ENCODE measurements at regions not wholly inside any gene's neighbourhood (a gene's known extent, or its start where the extent isn't known, plus 50 kb on each side); places are given as distances from the start of the nearest gene placed in this dataset.

GRCh38 chr6:82437701-82438100, 74.1 kb downstream of the TPBG start:
- Histone ChIP-seq H2BK5ac (ENCODE audit: low read depth, low read length, poor library complexity, severe bottlenecking) (no peak overlapping the region), H3K23ac (ENCODE audit: low read length in 2 of 2) (no peak overlapping the region), H2BK12ac (ENCODE audit: low read length in 2 of 2) (no peak overlapping the region), H3K9ac (ENCODE audit: low read length) (no peak overlapping the region), H4K91ac (ENCODE audit: low read length) (no peak overlapping the region), H2AFZ (ENCODE audit: low read depth, low read length) (no peak overlapping the region), H3K4me3 (ENCODE audit: insufficient read depth in 1 of 2, low read depth in 1 of 2, low read length in 2 of 2) (no peak overlapping the region), H2BK120ac (ENCODE audit: low read depth, low read length) (no peak overlapping the region), H3K18ac (ENCODE audit: low read depth in 1 of 2, low read length in 2 of 2) (no peak overlapping the region), H3K4me1 (ENCODE audit: control insufficient read depth, insufficient read depth, low read depth, low read length) (no peaks in the 10 kb centered on the region), H3K4me2 (ENCODE audit: low read length, poor library complexity, severe bottlenecking) (no peak overlapping the region), H3K4ac (ENCODE audit: low read depth in 1 of 2, low read length in 2 of 2) (no peak overlapping the region), H4K8ac (ENCODE audit: low read length) (no peak overlapping the region), H3K36me3 (ENCODE audit: control insufficient read depth in 1 of 2, insufficient read depth in 2 of 2, low read depth in 1 of 2, low read length in 2 of 2) (no peaks in the 10 kb centered on the region), H3K9me3 (ENCODE audit: control insufficient read depth, low read length) (no peaks in the 10 kb centered on the region), H3K79me1 (replicated peaks; ENCODE audit: low read length, poor library complexity, severe bottlenecking) (no peaks in the 10 kb centered on the region), H2AK5ac (ENCODE audit: low read length, severe bottlenecking) (no peak overlapping the region), H3K14ac (ENCODE audit: low read length in 2 of 2) (no peak overlapping the region), H3K27ac (ENCODE audit: low read length, poor library complexity, severe bottlenecking) (no peak overlapping the region), H3K27me3 (ENCODE audit: control insufficient read depth in 1 of 2, insufficient read depth in 1 of 2, low read length in 2 of 2) (no peaks in the 10 kb centered on the region), H2BK15ac (ENCODE audit: low read depth, poor library complexity, severe bottlenecking) (no peak overlapping the region)
- DNase-seq: no peak

DNA sequence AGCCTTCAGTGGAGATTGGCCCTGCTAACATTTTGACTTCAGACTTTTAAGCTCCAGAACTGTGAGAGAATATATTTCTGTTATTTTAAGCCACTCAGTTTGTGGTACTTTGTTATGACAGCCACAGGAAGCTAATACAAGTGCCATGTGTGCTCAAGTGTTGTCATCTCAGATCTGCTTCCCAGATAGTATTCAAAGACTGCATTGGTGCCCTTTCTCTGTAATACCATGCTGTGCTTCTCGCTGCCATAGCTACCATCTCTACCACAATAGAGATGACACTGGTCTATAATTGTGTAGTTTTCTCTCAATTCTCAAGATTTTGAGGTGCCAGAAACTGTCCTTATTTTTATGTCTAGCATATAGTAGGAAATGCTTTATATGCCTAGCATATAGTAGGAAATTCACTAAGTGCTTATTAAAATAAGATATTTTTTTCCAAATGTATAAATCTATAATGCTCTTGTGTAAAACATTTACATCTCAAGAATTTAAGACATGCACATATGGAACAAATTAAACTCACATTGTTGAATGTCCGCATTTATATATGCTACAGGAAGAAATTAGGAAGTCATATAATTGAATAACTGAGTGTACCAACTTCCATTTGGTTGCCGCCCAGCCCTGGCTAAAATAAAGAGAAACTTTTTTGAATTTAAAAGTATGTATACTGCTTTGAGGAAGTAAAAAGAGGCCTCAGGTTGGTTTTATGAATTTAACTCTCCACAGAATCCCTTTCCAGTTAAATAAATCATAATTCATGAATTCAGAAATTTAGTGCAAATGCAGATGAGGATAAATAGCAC, 77.6 kb downstream of the TPBG start:
- WGBS: 100% methylated on average over 2 of the region's 3 CpGs

DNA sequence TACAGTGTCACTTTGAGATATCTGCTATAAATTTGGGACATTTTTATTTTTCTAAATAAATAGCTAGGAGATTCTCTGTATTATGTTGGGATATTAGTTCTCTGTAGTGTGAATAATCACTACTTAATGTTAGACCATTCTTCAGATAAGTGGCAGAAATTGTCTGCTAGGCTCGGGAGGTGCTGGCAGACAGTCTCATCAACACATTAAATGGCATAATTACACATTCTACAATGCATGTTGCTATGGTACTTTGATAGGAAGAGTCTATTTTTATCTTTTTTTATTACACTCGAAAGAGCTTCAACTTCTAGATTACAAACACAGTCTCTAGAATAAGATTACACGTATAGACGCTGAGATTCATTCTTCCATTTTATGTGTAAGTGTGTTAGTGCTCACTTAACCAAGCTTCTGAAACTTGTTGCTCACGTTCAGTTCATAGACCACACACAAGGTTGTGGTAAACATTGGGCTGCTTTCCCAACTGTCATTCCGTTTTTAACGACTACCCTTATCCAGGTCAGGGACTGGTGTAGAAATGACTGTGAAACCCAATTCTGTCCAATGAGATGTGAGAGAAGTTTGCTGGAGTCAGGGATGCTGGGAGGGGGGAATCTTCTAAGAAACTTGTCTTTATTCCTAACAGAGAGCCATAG, 78.6 kb downstream of the TPBG start:
- H3K4me3 ChIP-seq (ENCODE audit: insufficient read depth in 1 of 2, low read depth in 1 of 2, low read length in 2 of 2): no peak overlapping the region
- no peak overlapping the region for H3K4ac ChIP-seq (ENCODE audit: low read depth in 1 of 2, low read length in 2 of 2)
- no peak overlapping the region for H3K14ac ChIP-seq (ENCODE audit: low read length in 2 of 2)
- H2BK12ac ChIP-seq (ENCODE audit: low read length in 2 of 2): no peak overlapping the region
- H3K27ac ChIP-seq (ENCODE audit: low read length, poor library complexity, severe bottlenecking): no peak overlapping the region
- DNase-seq: no peak
- H3K79me1 ChIP-seq (replicated peaks; ENCODE audit: low read length, poor library complexity, severe bottlenecking): no peaks in the 10 kb centered on the region
- H3K23ac ChIP-seq (ENCODE audit: low read length in 2 of 2): no peak overlapping the region
- no peaks in the 10 kb centered on the region for H3K4me1 ChIP-seq (ENCODE audit: control insufficient read depth, insufficient read depth, low read depth, low read length)
- 94% methylated on average over 3 of the region's 7 CpGs for WGBS
- H3K27me3 ChIP-seq (ENCODE audit: control insufficient read depth in 1 of 2, insufficient read depth in 1 of 2, low read length in 2 of 2): no peaks in the 10 kb centered on the region
- H2BK120ac ChIP-seq (ENCODE audit: low read depth, low read length): no peak overlapping the region
- no peak overlapping the region for H2AFZ ChIP-seq (ENCODE audit: low read depth, low read length)
- H3K36me3 ChIP-seq (ENCODE audit: control insufficient read depth in 1 of 2, insufficient read depth in 2 of 2, low read depth in 1 of 2, low read length in 2 of 2): no peaks in the 10 kb centered on the region
- H3K9me3 ChIP-seq (ENCODE audit: control insufficient read depth, low read length): no peaks in the 10 kb centered on the region
- no peak overlapping the region for H2AK5ac ChIP-seq (ENCODE audit: low read length, severe bottlenecking)
- no peak overlapping the region for H3K4me2 ChIP-seq (ENCODE audit: low read length, poor library complexity, severe bottlenecking)
- no peak overlapping the region for H3K9ac ChIP-seq (ENCODE audit: low read length)
- H3K18ac ChIP-seq (ENCODE audit: low read depth in 1 of 2, low read length in 2 of 2): no peak overlapping the region
- no peak overlapping the region for H4K91ac ChIP-seq (ENCODE audit: low read length)
- H2BK15ac ChIP-seq (ENCODE audit: low read depth, poor library complexity, severe bottlenecking): no peak overlapping the region
- no peak overlapping the region for H4K8ac ChIP-seq (ENCODE audit: low read length)
- no peak overlapping the region for H2BK5ac ChIP-seq (ENCODE audit: low read depth, low read length, poor library complexity, severe bottlenecking)

More for the DNA sequence above, 77.6 kb downstream of the TPBG start:
- H3K18ac ChIP-seq (ENCODE audit: low read depth in 1 of 2, low read length in 2 of 2): no peak overlapping the region
- no peak overlapping the region for H3K27ac ChIP-seq (ENCODE audit: low read length, poor library complexity, severe bottlenecking)
- H3K9me3 ChIP-seq (ENCODE audit: control insufficient read depth, low read length): no peaks in the 10 kb centered on the region
- no peak overlapping the region for H4K8ac ChIP-seq (ENCODE audit: low read length)
- H3K4me1 ChIP-seq (ENCODE audit: control insufficient read depth, insufficient read depth, low read depth, low read length): no peaks in the 10 kb centered on the region
- no peak overlapping the region for H2BK12ac ChIP-seq (ENCODE audit: low read length in 2 of 2)
- no peak overlapping the region for H4K91ac ChIP-seq (ENCODE audit: low read length)
- no peaks in the 10 kb centered on the region for H3K79me1 ChIP-seq (replicated peaks; ENCODE audit: low read length, poor library complexity, severe bottlenecking)
- no peak overlapping the region for H2BK5ac ChIP-seq (ENCODE audit: low read depth, low read length, poor library complexity, severe bottlenecking)
- H2BK15ac ChIP-seq (ENCODE audit: low read depth, poor library complexity, severe bottlenecking): no peak overlapping the region
- H3K36me3 ChIP-seq (ENCODE audit: control insufficient read depth in 1 of 2, insufficient read depth in 2 of 2, low read depth in 1 of 2, low read length in 2 of 2): no peaks in the 10 kb centered on the region
- DNase-seq: peak; percentile 3
- no peak overlapping the region for H3K4ac ChIP-seq (ENCODE audit: low read depth in 1 of 2, low read length in 2 of 2)
- H2AK5ac ChIP-seq (ENCODE audit: low read length, severe bottlenecking): no peak overlapping the region
- H3K27me3 ChIP-seq (ENCODE audit: control insufficient read depth in 1 of 2, insufficient read depth in 1 of 2, low read length in 2 of 2): no peaks in the 10 kb centered on the region
- H2AFZ ChIP-seq (ENCODE audit: low read depth, low read length): no peak overlapping the region
- H3K14ac ChIP-seq (ENCODE audit: low read length in 2 of 2): no peak overlapping the region
- no peak overlapping the region for H3K4me2 ChIP-seq (ENCODE audit: low read length, poor library complexity, severe bottlenecking)
- H3K9ac ChIP-seq (ENCODE audit: low read length): no peak overlapping the region
- no peak overlapping the region for H3K23ac ChIP-seq (ENCODE audit: low read length in 2 of 2)
- H3K4me3 ChIP-seq (ENCODE audit: insufficient read depth in 1 of 2, low read depth in 1 of 2, low read length in 2 of 2): no peak overlapping the region
- no peak overlapping the region for H2BK120ac ChIP-seq (ENCODE audit: low read depth, low read length)

- Histone ChIP-seq H3K9ac (ENCODE audit: low read length) (no peak overlapping the region), H3K4ac (ENCODE audit: low read depth in 1 of 2, low read length in 2 of 2) (no peak overlapping the region), H2BK5ac (ENCODE audit: low read depth, low read length, poor library complexity, severe bottlenecking) (no peak overlapping the region), H2BK120ac (ENCODE audit: low read depth, low read length) (no peak overlapping the region), H2AK5ac (ENCODE audit: low read length, severe bottlenecking) (no peak overlapping the region), H3K27ac (ENCODE audit: low read length, poor library complexity, severe bottlenecking) (no peak overlapping the region), H3K36me3 (ENCODE audit: control insufficient read depth in 1 of 2, insufficient read depth in 2 of 2, low read depth in 1 of 2, low read length in 2 of 2) (no peaks in the 10 kb centered on the region), H2BK15ac (ENCODE audit: low read depth, poor library complexity, severe bottlenecking) (no peak overlapping the region), H4K8ac (ENCODE audit: low read length) (no peak overlapping the region), H3K14ac (ENCODE audit: low read length in 2 of 2) (no peak overlapping the region), H3K23ac (ENCODE audit: low read length in 2 of 2) (no peak overlapping the region), H3K9me3 (ENCODE audit: control insufficient read depth, low read length) (peaks cover 21% of the 10 kb centered on the region), H3K4me1 (ENCODE audit: control insufficient read depth, insufficient read depth, low read depth, low read length) (no peaks in the 10 kb centered on the region), H3K79me1 (replicated peaks; ENCODE audit: low read length, poor library complexity, severe bottlenecking) (no peaks in the 10 kb centered on the region), H3K27me3 (ENCODE audit: control insufficient read depth in 1 of 2, insufficient read depth in 1 of 2, low read length in 2 of 2) (no peaks in the 10 kb centered on the region), H3K4me2 (ENCODE audit: low read length, poor library complexity, severe bottlenecking) (no peak overlapping the region), H3K18ac (ENCODE audit: low read depth in 1 of 2, low read length in 2 of 2) (no peak overlapping the region), H4K91ac (ENCODE audit: low read length) (no peak overlapping the region), H3K4me3 (ENCODE audit: insufficient read depth in 1 of 2, low read depth in 1 of 2, low read length in 2 of 2) (no peak overlapping the region), H2BK12ac (ENCODE audit: low read length in 2 of 2) (no peak overlapping the region), H2AFZ (ENCODE audit: low read depth, low read length) (no peak overlapping the region)
- DNase-seq: no peak
Measured at GRCh38 chr6:82458147-82458546, 94.5 kb downstream of the TPBG start.

All from mesenchymal stem cell (in vitro differentiated cells and primary cell).